Fibroblast of lung (primary cell): ENCODE measurements at regions not wholly inside any gene's neighbourhood (a gene's known extent, or its start where the extent isn't known, plus 50 kb on each side); places are given as distances from the start of the nearest gene placed in this dataset.

Experiments used
- DNase-seq, 2 donors: peaks; one replicate each; pipeline versions ENCODE4 v3.0.0 to v3.0.0-alpha.2; 2010; ENCODE audit warnings: low read depth in 2 of 2
- H2AFZ ChIP-seq: 2 replicates; pipeline ENCODE4 v1.5.1; 2012; ENCODE audit warnings: low read length, control low read depth, inconsistent platforms
- H3K27ac ChIP-seq: 2 replicates; pipeline ENCODE4 v1.5.1; 2011; ENCODE audit warnings: low read length, control low read depth; ENCODE audit not compliant: insufficient read depth
- H3K27me3 ChIP-seq: 2 replicates; pipeline ENCODE4 v1.5.1; 2011; ENCODE audit warnings: mild to moderate bottlenecking, low read length; ENCODE audit not compliant: control insufficient read depth, insufficient read depth
- H3K36me3 ChIP-seq: 2 replicates; pipeline ENCODE4 v1.5.1; 2011; ENCODE audit warnings: low read length; ENCODE audit not compliant: control insufficient read depth, insufficient read depth
- H3K4me1 ChIP-seq: 2 replicates; pipeline ENCODE4 v1.5.1; 2011; ENCODE audit warnings: low read length; ENCODE audit not compliant: control insufficient read depth, insufficient read depth; ENCODE audit errors: extremely low read depth
- H3K4me2 ChIP-seq: 2 replicates; pipeline ENCODE4 v1.5.1; 2011; ENCODE audit warnings: low read length, control low read depth; ENCODE audit not compliant: insufficient read depth; ENCODE audit errors: extremely low read depth
- H3K4me3 ChIP-seq, 4 experiments: fragments of 200-600 bp in 1 of 4; sonication (generic) in 1 of 4; replicated peaks in 1 of 4; 2 replicates each; pipeline ENCODE4 v1.5.1; 2011 to 2016; ENCODE audit warnings: low read length in 4 of 4, low read depth in 3 of 4, mild to moderate bottlenecking in 3 of 4, control low read depth in 2 of 4, inconsistent platforms in 1 of 4, mixed read lengths in 1 of 4; ENCODE audit not compliant: insufficient read depth in 1 of 4; ENCODE audit errors: control extremely low read depth in 1 of 4
- H3K79me2 ChIP-seq: 2 replicates; pipeline ENCODE4 v1.5.1; 2012; ENCODE audit warnings: mild to moderate bottlenecking, low read length, inconsistent platforms; ENCODE audit not compliant: control insufficient read depth, insufficient read depth
- H3K9ac ChIP-seq: 2 replicates; pipeline ENCODE4 v1.5.1; 2011; ENCODE audit warnings: mild to moderate bottlenecking, low read length, control low read depth; ENCODE audit not compliant: insufficient read depth
- H3K9me3 ChIP-seq: 2 replicates; pipeline ENCODE4 v1.5.1; 2012; ENCODE audit warnings: low read depth, low read length; ENCODE audit not compliant: control insufficient read depth, insufficient read depth
- H4K20me1 ChIP-seq: 2 replicates; pipeline ENCODE4 v1.5.1; 2011; ENCODE audit warnings: low read length; ENCODE audit not compliant: control insufficient read depth, insufficient read depth; ENCODE audit errors: extremely low read depth
- CTCF ChIP-seq, 2 donors: IDR thresholded peaks in 1 of 2; conservative IDR thresholded peaks in 1 of 2; 1 replicate in 1 of 2; 2 replicates in 1 of 2; pipeline ENCODE4 v1.5.1; 2011 to 2012; ENCODE audit warnings: low read length in 2 of 2, control low read depth in 1 of 2, inconsistent platforms in 1 of 2, low read depth in 1 of 2, mild to moderate bottlenecking in 1 of 2
- EZH2 ChIP-seq: IDR thresholded peaks from 2 replicates; pipeline ENCODE4 v1.5.1; 2012; ENCODE audit warnings: low read length, control low read depth, mild to moderate bottlenecking; ENCODE audit errors: missing control alignments

- Histone ChIP-seq H3K27me3 (no peaks in the 10 kb centered on the region), H3K79me2 (no peaks in the 10 kb centered on the region), H4K20me1 (no peaks in the 10 kb centered on the region), H3K4me3 (no peak overlapping the region), H3K9ac (no peak overlapping the region), H3K4me2 (no peak overlapping the region), H2AFZ (no peak overlapping the region), H3K4me1 (no peaks in the 10 kb centered on the region), H3K9me3 (no peaks in the 10 kb centered on the region), H3K36me3 (no peaks in the 10 kb centered on the region), H3K27ac (no peak overlapping the region)
- no peak for DNase-seq
- TF ChIP-seq CTCF (conservative IDR thresholded peaks at IDR 0.05 in 1 of 2, IDR thresholded peaks at IDR 0.05 in 1 of 2; ENCODE audit: low read depth in 1 of 2, low read length in 2 of 2) (no peak), EZH2 (no peak)
Observed at GRCh38 chr14:25800841-25801240, 750.9 kb upstream of the STXBP6 start.

GRCh38 chr14:25788252-25788651 lies 738.3 kb upstream of the STXBP6 start:
- Histone ChIP-seq H3K9me3 (no peaks in the 10 kb centered on the region), H3K4me1 (no peaks in the 10 kb centered on the region), H3K9ac (no peak overlapping the region), H4K20me1 (no peaks in the 10 kb centered on the region), H3K27me3 (no peaks in the 10 kb centered on the region), H2AFZ (no peak overlapping the region), H3K27ac (no peak overlapping the region), H3K4me3 (no peak overlapping the region), H3K36me3 (no peaks in the 10 kb centered on the region), H3K79me2 (no peaks in the 10 kb centered on the region), H3K4me2 (no peak overlapping the region)
- no peak for DNase-seq
- TF ChIP-seq CTCF (conservative IDR thresholded peaks at IDR 0.05 in 1 of 2, IDR thresholded peaks at IDR 0.05 in 1 of 2; ENCODE audit: low read depth in 1 of 2, low read length in 2 of 2) (no peak), EZH2 (no peak)

GRCh38 chr14:25765909-25766308 lies 716.0 kb upstream of the STXBP6 start:
- no peak overlapping the region for H3K4me2 ChIP-seq
- H3K36me3 ChIP-seq, result no peaks in the 10 kb centered on the region
- H2AFZ ChIP-seq, result no peak overlapping the region
- no peak overlapping the region for H3K27ac ChIP-seq
- no peaks in the 10 kb centered on the region for H3K9me3 ChIP-seq
- H3K4me1 ChIP-seq, result no peaks in the 10 kb centered on the region
- no peak overlapping the region for H3K9ac ChIP-seq
- no peak for DNase-seq
- no peaks in the 10 kb centered on the region for H4K20me1 ChIP-seq
- no peaks in the 10 kb centered on the region for H3K79me2 ChIP-seq
- no peaks in the 10 kb centered on the region for H3K27me3 ChIP-seq
- TF ChIP-seq CTCF (conservative IDR thresholded peaks at IDR 0.05 in 1 of 2, IDR thresholded peaks at IDR 0.05 in 1 of 2; ENCODE audit: low read depth in 1 of 2, low read length in 2 of 2), result no peak
- no peak for TF ChIP-seq EZH2
- no peak overlapping the region for H3K4me3 ChIP-seq
